OCI-LY7 (cell line): ENCODE measurements at regions not wholly inside any gene's neighbourhood (a gene's known extent, or its start where the extent isn't known, plus 50 kb on each side); places are given as distances from the start of the nearest gene placed in this dataset.

ENCODE experiments used
- BruUV-seq: library from RNA; stranded (reverse); fragments of 400-500 nt; replicated peaks from 2 replicates; lab custom pipeline; 2021; lab: Mats Ljungman, UMichigan
- CTCF ChIA-PET: fragments of 300-600 bp; sonication (Branson Sonifier 250); formaldehyde crosslinking; loops from one replicate; lab custom pipeline; 2022; ENCODE audit warnings: antibody characterized with exemption; ENCODE audit not compliant: unreplicated experiment; lab: Charles Lee
- POLR2A ChIA-PET: fragments of 300-600 bp; sonication (Branson Sonifier 250); formaldehyde crosslinking; loops from one replicate; lab custom pipeline; 2022; ENCODE audit warnings: antibody characterized with exemption; lab: Charles Lee
- DNase-seq: peaks from one replicate; pipeline ENCODE4 v3.0.0-alpha.2; 2015; ENCODE audit warnings: low spot score
- H2AFZ ChIP-seq: fragments of 200-600 bp; sonication (generic), shearing (Covaris generic); 2 replicates; pipeline ENCODE4 v1.6.1; 2014; ENCODE audit warnings: mild to moderate bottlenecking, antibody characterized with exemption, low read length, moderate library complexity
- H3K27ac ChIP-seq: fragments of 200-600 bp; sonication (generic); 2 replicates; pipeline ENCODE4 v1.5.1; 2014; ENCODE audit warnings: mixed run types, low read depth, mild to moderate bottlenecking, moderate library complexity, low read length, inconsistent platforms; ENCODE audit not compliant: poor library complexity, severe bottlenecking
- H3K36me3 ChIP-seq: fragments of 200-600 bp; sonication (generic); 2 replicates; pipeline ENCODE4 v1.6.1; 2014; ENCODE audit warnings: mild to moderate bottlenecking, antibody characterized with exemption, low read length, moderate library complexity, mixed read lengths; ENCODE audit not compliant: insufficient read depth
- H3K4me1 ChIP-seq: fragments of 200-600 bp; sonication (generic); 2 replicates; pipeline ENCODE4 v1.5.1; 2014; ENCODE audit warnings: mild to moderate bottlenecking, low read length; ENCODE audit not compliant: insufficient read depth, poor library complexity, severe bottlenecking
- H3K4me2 ChIP-seq: fragments of 200-600 bp; sonication (generic); 2 replicates; pipeline ENCODE4 v1.6.1; 2014; ENCODE audit warnings: mild to moderate bottlenecking, low read length
- H3K4me3 ChIP-seq: fragments of 200-600 bp; sonication (generic); 2 replicates; pipeline ENCODE4 v1.5.1; 2014; ENCODE audit warnings: mild to moderate bottlenecking, low read depth, low read length; ENCODE audit not compliant: poor library complexity, severe bottlenecking
- H3K79me2 ChIP-seq: fragments of 200-600 bp; sonication (generic); 2 replicates; pipeline ENCODE4 v1.6.1; 2016; ENCODE audit warnings: low read depth, mild to moderate bottlenecking, low read length, moderate library complexity, mixed read lengths; ENCODE audit not compliant: insufficient read depth
- H3K9me2 ChIP-seq: fragments of 200-600 bp; sonication (generic); 2 replicates; pipeline ENCODE4 v1.6.1; 2016; ENCODE audit warnings: mild to moderate bottlenecking, low read length, mixed read lengths; ENCODE audit not compliant: insufficient read depth
- H3K9me3 ChIP-seq: fragments of 200-600 bp; sonication (generic); 2 replicates; pipeline ENCODE4 v1.6.1; 2014; ENCODE audit warnings: mild to moderate bottlenecking, mixed run types, low read length, mixed read lengths
- H4K20me1 ChIP-seq: fragments of 200-600 bp; sonication (generic); 2 replicates; pipeline ENCODE4 v1.6.1; 2014; ENCODE audit warnings: mild to moderate bottlenecking, antibody characterized with exemption, low read length, moderate library complexity, mixed read lengths; ENCODE audit not compliant: insufficient read depth
- EZH2phosphoT487 ChIP-seq: fragments of 200-600 bp; sonication (generic); IDR thresholded peaks from 2 replicates; pipeline ENCODE4 v1.6.1; 2018; ENCODE audit warnings: low read depth, borderline replicate concordance, mild to moderate bottlenecking, mixed run types, antibody characterized with exemption, low read length, moderate library complexity, mixed read lengths
- intact Hi-C: fragments of 100-400 bp; cut with micrococcal nuclease; formaldehyde crosslinking; loops from one replicate; pipeline ENCODE4 v1.10.0; 2022; ENCODE audit not compliant: unreplicated experiment
- TF ChIP-seq, protein P1 (sequence below): fragments of 200-600 bp; sonication (generic); conservative IDR thresholded peaks from 2 replicates; pipeline ENCODE4 v1.5.1; 2014; ENCODE audit warnings: mild to moderate bottlenecking, antibody characterized with exemption, low read length, moderate library complexity, mixed read lengths

GRCh38 chr2:160905862-160906261 is 254.4 kb upstream of the TANK start:
- H3K79me2 ChIP-seq: no peaks in the 10 kb centered on the region
- no peak for DNase-seq
- no peak for TF ChIP-seq EZH2phosphoT487
- TF ChIP-seq, protein P1, sequence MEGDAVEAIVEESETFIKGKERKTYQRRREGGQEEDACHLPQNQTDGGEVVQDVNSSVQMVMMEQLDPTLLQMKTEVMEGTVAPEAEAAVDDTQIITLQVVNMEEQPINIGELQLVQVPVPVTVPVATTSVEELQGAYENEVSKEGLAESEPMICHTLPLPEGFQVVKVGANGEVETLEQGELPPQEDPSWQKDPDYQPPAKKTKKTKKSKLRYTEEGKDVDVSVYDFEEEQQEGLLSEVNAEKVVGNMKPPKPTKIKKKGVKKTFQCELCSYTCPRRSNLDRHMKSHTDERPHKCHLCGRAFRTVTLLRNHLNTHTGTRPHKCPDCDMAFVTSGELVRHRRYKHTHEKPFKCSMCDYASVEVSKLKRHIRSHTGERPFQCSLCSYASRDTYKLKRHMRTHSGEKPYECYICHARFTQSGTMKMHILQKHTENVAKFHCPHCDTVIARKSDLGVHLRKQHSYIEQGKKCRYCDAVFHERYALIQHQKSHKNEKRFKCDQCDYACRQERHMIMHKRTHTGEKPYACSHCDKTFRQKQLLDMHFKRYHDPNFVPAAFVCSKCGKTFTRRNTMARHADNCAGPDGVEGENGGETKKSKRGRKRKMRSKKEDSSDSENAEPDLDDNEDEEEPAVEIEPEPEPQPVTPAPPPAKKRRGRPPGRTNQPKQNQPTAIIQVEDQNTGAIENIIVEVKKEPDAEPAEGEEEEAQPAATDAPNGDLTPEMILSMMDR: no peak
- BruUV-seq: no TSS peak
- no peaks in the 10 kb centered on the region for H4K20me1 ChIP-seq
- no peak overlapping the region for H2AFZ ChIP-seq
- no peaks in the 10 kb centered on the region for H3K9me2 ChIP-seq
- no peak overlapping the region for H3K4me2 ChIP-seq
- H3K27ac ChIP-seq: no peak overlapping the region
- intact Hi-C loops: no loop called here
- H3K36me3 ChIP-seq: no peaks in the 10 kb centered on the region
- ChIA-PET POLR2A (interaction anchor here (0.5 kb wide), 1 partner anchor 8 kb away, joined by 3 read pairs; no protein-coding TSS in a partner anchor), CTCF (no interaction called here)
- no peaks in the 10 kb centered on the region for H3K9me3 ChIP-seq
- H3K4me1 ChIP-seq: no peaks in the 10 kb centered on the region
- H3K4me3 ChIP-seq: no peak overlapping the region

GRCh38 chr2:160906878-160907277 is 253.3 kb upstream of the TANK start:
- Histone ChIP-seq H3K9me3 (no peaks in the 10 kb centered on the region), H2AFZ (no peak overlapping the region), H3K79me2 (no peaks in the 10 kb centered on the region), H3K4me3 (no peak overlapping the region), H3K9me2 (no peaks in the 10 kb centered on the region), H3K4me2 (no peak overlapping the region), H4K20me1 (no peaks in the 10 kb centered on the region), H3K4me1 (no peaks in the 10 kb centered on the region), H3K27ac (no peak overlapping the region), H3K36me3 (no peaks in the 10 kb centered on the region)
- BruUV-seq: no TSS peak
- no peak for DNase-seq
- intact Hi-C loops: no loop called here
- CTCF ChIA-PET: no interaction called here
- TF ChIP-seq, protein P1: no peak
- no peak for TF ChIP-seq EZH2phosphoT487
- POLR2A ChIA-PET: no interaction called here

GRCh38 chr2:160907738-160908137 is 252.5 kb upstream of the TANK start:
- no peak overlapping the region for H2AFZ ChIP-seq
- H3K9me2 ChIP-seq: no peaks in the 10 kb centered on the region
- intact Hi-C loops: no loop called here
- H3K79me2 ChIP-seq: no peaks in the 10 kb centered on the region
- H3K4me3 ChIP-seq: no peak overlapping the region
- H3K4me1 ChIP-seq: no peaks in the 10 kb centered on the region
- H3K9me3 ChIP-seq: no peaks in the 10 kb centered on the region
- H3K4me2 ChIP-seq: no peak overlapping the region
- no peaks in the 10 kb centered on the region for H3K36me3 ChIP-seq
- BruUV-seq: no TSS peak
- H3K27ac ChIP-seq: no peak overlapping the region
- DNase-seq: no peak
- ChIA-PET CTCF (no interaction called here), POLR2A (no interaction called here)
- no peaks in the 10 kb centered on the region for H4K20me1 ChIP-seq
- TF ChIP-seq EZH2phosphoT487: no peak
- TF ChIP-seq, protein P1: no peak
